GM12875 (cell line): ENCODE measurements at regions not wholly inside any gene's neighbourhood (a gene's known extent, or its start where the extent isn't known, plus 50 kb on each side); places are given as distances from the start of the nearest gene placed in this dataset.

Experiments used
- H3K4me3 ChIP-seq: one replicate; pipeline ENCODE4 v1.5.1; 2011; ENCODE audit warnings: low read depth, low read length, control low read depth
- CTCF ChIP-seq: IDR thresholded peaks from 2 replicates; pipeline ENCODE4 v1.5.1; 2011; ENCODE audit warnings: low read depth, mild to moderate bottlenecking, control low read depth, inconsistent platforms, low read length, moderate library complexity, borderline replicate concordance; ENCODE audit not compliant: insufficient read depth

DNA sequence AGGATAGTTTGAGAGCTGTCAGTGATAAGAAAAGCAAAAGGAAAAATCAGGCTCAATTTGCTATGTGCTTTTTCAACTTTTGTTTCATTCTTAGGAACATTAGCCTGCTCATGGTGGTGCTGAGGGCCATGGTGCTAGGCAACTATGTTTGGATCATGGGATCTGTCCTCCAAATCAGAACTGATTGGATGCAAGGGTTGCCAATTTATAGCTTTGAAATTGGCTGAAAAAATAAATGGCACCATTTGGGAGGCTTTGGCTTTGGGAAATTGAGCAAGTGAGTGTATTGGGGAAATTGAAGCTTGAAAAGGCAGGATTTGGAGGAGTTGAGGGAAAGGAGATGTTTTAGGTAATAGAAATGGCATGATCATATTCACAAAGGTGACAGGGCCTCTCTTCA, 103.8 kb downstream of the CYP26A1 start:
- H3K4me3 ChIP-seq = no peak overlapping the region
- TF ChIP-seq CTCF = no peak

- no peak for TF ChIP-seq CTCF
- no peak overlapping the region for H3K4me3 ChIP-seq
Observed at GRCh38 chr10:93178226-93178625, 104.5 kb downstream of the CYP26A1 start.

- H3K4me3 ChIP-seq = no peak overlapping the region
- no peak for TF ChIP-seq CTCF
Observed at GRCh38 chr10:93180482-93180931, 106.8 kb downstream of the CYP26A1 start.

GRCh38 chr10:93181271-93182048, 107.8 kb downstream of the CYP26A1 start:
- no peak for TF ChIP-seq CTCF
- no peak overlapping the region for H3K4me3 ChIP-seq

- TF ChIP-seq CTCF = no peak
- H3K4me3 ChIP-seq = no peak overlapping the region
Observed at GRCh38 chr10:93182049-93182327, 108.3 kb downstream of the CYP26A1 start.

- no peak overlapping the region for H3K4me3 ChIP-seq
- no peak for TF ChIP-seq CTCF
Observed at GRCh38 chr10:93182790-93183189, 109.1 kb downstream of the CYP26A1 start.

DNA sequence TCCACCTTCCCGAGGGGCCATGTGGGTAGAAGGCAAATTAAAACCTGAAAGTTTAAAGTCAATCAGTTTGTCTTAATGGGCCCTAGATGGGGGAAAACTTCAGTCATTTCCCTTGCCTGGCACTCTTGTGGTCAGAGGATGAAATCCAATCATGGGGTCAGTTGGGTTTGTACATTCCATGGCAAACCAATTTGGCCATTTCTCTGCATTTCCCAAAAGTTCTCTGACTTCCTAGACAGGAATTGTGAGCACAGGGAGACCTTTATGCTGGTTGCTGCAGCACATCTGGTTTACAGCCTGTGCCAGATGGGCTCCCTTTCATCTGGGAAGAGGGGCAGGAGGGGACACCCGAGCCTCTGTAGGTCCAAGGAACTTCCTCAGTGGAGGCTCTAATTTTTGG, 113.0 kb downstream of the CYP26A1 start:
- H3K4me3 ChIP-seq = no peak overlapping the region
- no peak for TF ChIP-seq CTCF
